ENCODE measurements at regions not wholly inside any gene's neighbourhood (a gene's known extent, or its start where the extent isn't known, plus 50 kb on each side); places are given as distances from the start of the nearest gene placed in this dataset.

GRCh38 chr9:88934876-88935535 lies 56.3 kb upstream of the S1PR3 start:
- no peak for TF ChIP-seq POLR2A (IDR thresholded peaks at IDR 0.05; ENCODE audit: low read depth, low read length)
- no peak for TF ChIP-seq SPI1 (IDR thresholded peaks at IDR 0.05; ENCODE audit: low read depth, low read length)
- TF ChIP-seq PAX5 (IDR thresholded peaks at IDR 0.05; ENCODE audit: insufficient read depth, low read length, severe bottlenecking) = no peak
- TF ChIP-seq POLR2AphosphoS5 (IDR thresholded peaks at IDR 0.05; ENCODE audit: low read depth, low read length) = no peak
- no peak for TF ChIP-seq TAF1 (IDR thresholded peaks at IDR 0.05; ENCODE audit: low read depth, low read length)
- DNase-seq (ENCODE audit: insufficient read length, low spot score) (no peak), FAIRE-seq (no peak)

- FAIRE-seq (no peak), DNase-seq (ENCODE audit: insufficient read length, low spot score) (no peak)
- TF ChIP-seq POLR2AphosphoS5 (IDR thresholded peaks at IDR 0.05; ENCODE audit: low read depth, low read length) = no peak
- TF ChIP-seq PAX5 (IDR thresholded peaks at IDR 0.05; ENCODE audit: insufficient read depth, low read length, severe bottlenecking) = no peak
- no peak for TF ChIP-seq POU2F2 (IDR thresholded peaks at IDR 0.05; ENCODE audit: low read depth, low read length)
- no peak for TF ChIP-seq POLR2A (IDR thresholded peaks at IDR 0.05; ENCODE audit: low read depth, low read length)
Measured at GRCh38 chr9:88936132-88936531, 55.1 kb upstream of the S1PR3 start.

- no peak for FAIRE-seq
- TF ChIP-seq POLR2A (IDR thresholded peaks at IDR 0.05; ENCODE audit: low read depth, low read length) (no peak), SPI1 (IDR thresholded peaks at IDR 0.05; ENCODE audit: low read depth, low read length) (no peak), POLR2AphosphoS5 (IDR thresholded peaks at IDR 0.05; ENCODE audit: low read depth, low read length) (no peak), POU2F2 (IDR thresholded peaks at IDR 0.05; ENCODE audit: low read depth, low read length) (no peak), PAX5 (IDR thresholded peaks at IDR 0.05; ENCODE audit: insufficient read depth, low read length, severe bottlenecking) (no peak), TAF1 (IDR thresholded peaks at IDR 0.05; ENCODE audit: low read depth, low read length) (no peak)
- DNase-seq (ENCODE audit: insufficient read length, low spot score) = no peak
Measured at GRCh38 chr9:88936668-88937067, 54.6 kb upstream of the S1PR3 start.

- no peak for DNase-seq (ENCODE audit: insufficient read length, low spot score)
- TF ChIP-seq POU2F2 (IDR thresholded peaks at IDR 0.05; ENCODE audit: low read depth, low read length) = no peak
- FAIRE-seq = no peak
Measured at GRCh38 chr9:88937248-88937647, 54.0 kb upstream of the S1PR3 start.

GRCh38 chr9:88938189-88938588 lies 53.1 kb upstream of the S1PR3 start:
- DNase-seq (ENCODE audit: insufficient read length, low spot score) = no peak
- TF ChIP-seq PAX5 (IDR thresholded peaks at IDR 0.05; ENCODE audit: insufficient read depth, low read length, severe bottlenecking) (no peak), TAF1 (IDR thresholded peaks at IDR 0.05; ENCODE audit: low read depth, low read length) (no peak), POU2F2 (IDR thresholded peaks at IDR 0.05; ENCODE audit: low read depth, low read length) (no peak), POLR2A (IDR thresholded peaks at IDR 0.05; ENCODE audit: low read depth, low read length) (no peak), POLR2AphosphoS5 (IDR thresholded peaks at IDR 0.05; ENCODE audit: low read depth, low read length) (no peak), SPI1 (IDR thresholded peaks at IDR 0.05; ENCODE audit: low read depth, low read length) (no peak)
- FAIRE-seq = no peak

All from GM12891 (cell line).